Upper lobe of left lung (tissue), 4 donors: ENCODE measurements at regions not wholly inside any gene's neighbourhood (a gene's known extent, or its start where the extent isn't known, plus 50 kb on each side); places are given as distances from the start of the nearest gene placed in this dataset.

ENCODE experiments used
- POLR2A ChIP-seq, 4 donors: fragments of 450-650 bp; IDR thresholded peaks; one replicate each; pipeline ENCODE4 v1.5.1; 2016 to 2017; ENCODE audit warnings: antibody characterized with exemption in 4 of 4, mild to moderate bottlenecking in 2 of 4
- TF ChIP-seq, protein P1 (sequence below), 6 experiments: fragments of 450-650 bp in 4 of 6; fragments of 200-600 bp in 2 of 6; sonication (generic) in 2 of 6; IDR thresholded peaks; one replicate each; pipeline ENCODE4 v1.5.1; 2016 to 2019; ENCODE audit warnings: antibody characterized with exemption in 6 of 6

DNA sequence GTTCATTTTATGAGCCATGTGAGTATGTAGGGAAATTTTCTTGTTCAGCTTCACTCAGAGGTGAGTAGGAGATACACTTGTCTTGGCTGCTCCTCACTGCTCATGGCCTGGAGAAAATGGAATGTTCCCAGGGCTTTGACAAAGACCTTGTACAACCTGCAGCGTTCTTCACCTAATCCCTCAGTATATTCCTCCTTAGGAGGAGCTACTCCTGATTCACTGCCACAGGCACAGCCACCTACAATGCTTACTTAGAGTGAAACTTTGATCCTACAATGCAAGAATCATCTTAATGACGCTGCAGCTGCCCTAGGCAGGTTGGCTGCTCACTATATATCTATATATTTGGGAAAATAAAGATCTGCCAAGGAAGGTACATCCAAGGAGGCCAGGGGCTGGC, 364.2 kb downstream of the KLF5 start:
- TF ChIP-seq, protein P1, sequence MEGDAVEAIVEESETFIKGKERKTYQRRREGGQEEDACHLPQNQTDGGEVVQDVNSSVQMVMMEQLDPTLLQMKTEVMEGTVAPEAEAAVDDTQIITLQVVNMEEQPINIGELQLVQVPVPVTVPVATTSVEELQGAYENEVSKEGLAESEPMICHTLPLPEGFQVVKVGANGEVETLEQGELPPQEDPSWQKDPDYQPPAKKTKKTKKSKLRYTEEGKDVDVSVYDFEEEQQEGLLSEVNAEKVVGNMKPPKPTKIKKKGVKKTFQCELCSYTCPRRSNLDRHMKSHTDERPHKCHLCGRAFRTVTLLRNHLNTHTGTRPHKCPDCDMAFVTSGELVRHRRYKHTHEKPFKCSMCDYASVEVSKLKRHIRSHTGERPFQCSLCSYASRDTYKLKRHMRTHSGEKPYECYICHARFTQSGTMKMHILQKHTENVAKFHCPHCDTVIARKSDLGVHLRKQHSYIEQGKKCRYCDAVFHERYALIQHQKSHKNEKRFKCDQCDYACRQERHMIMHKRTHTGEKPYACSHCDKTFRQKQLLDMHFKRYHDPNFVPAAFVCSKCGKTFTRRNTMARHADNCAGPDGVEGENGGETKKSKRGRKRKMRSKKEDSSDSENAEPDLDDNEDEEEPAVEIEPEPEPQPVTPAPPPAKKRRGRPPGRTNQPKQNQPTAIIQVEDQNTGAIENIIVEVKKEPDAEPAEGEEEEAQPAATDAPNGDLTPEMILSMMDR (IDR thresholded peaks at IDR 0.05), result no peak
- no peak for TF ChIP-seq POLR2A (IDR thresholded peaks at IDR 0.05)
